IMR-90 (cell line): ENCODE measurements at regions not wholly inside any gene's neighbourhood (a gene's known extent, or its start where the extent isn't known, plus 50 kb on each side); places are given as distances from the start of the nearest gene placed in this dataset.

ENCODE experiments used
- ATAC-seq: fragments of 200-7000 bp; cut with Tn5 transposase; 2 replicates; pipeline ENCODE4 v1.9.1; 2020; ENCODE audit warnings: low read depth, mild to moderate bottlenecking, moderate library complexity
- BruUV-seq: library from RNA; stranded (reverse); fragments of 400-500 nt; replicated peaks from 2 replicates; lab custom pipeline; 2021; lab: Mats Ljungman, UMichigan
- CTCF ChIA-PET: fragments of 300-600 bp; formaldehyde crosslinking; extraction: SDS; loops from one replicate; lab custom pipeline; 2021; ENCODE audit warnings: antibody characterized with exemption; lab: Yijun Ruan, JAX
- POLR2A ChIA-PET: fragments of 300-600 bp; sonication (Branson Sonifier 250); formaldehyde crosslinking; loops from one replicate; lab custom pipeline; 2022; ENCODE audit warnings: antibody characterized with exemption; ENCODE audit not compliant: unreplicated experiment; lab: Charles Lee
- DNase-seq: peaks from one replicate; pipeline ENCODE4 v3.0.0; 2013
- H2AFZ ChIP-seq: replicated peaks from 2 replicates; pipeline ENCODE3; 2013; ENCODE audit warnings: low read length, mild to moderate bottlenecking; ENCODE audit not compliant: poor library complexity
- H2AK5ac ChIP-seq: 2 replicates; pipeline ENCODE4 v1.6.1; 2013; ENCODE audit warnings: low read depth, low read length, inconsistent platforms
- H2AK9ac ChIP-seq: replicated peaks from 2 replicates; pipeline ENCODE3; 2013; ENCODE audit warnings: mild to moderate bottlenecking, low read depth, low read length, moderate library complexity; ENCODE audit not compliant: poor library complexity
- H2BK120ac ChIP-seq: 2 replicates; pipeline ENCODE4 v1.6.1; 2013; ENCODE audit warnings: low read depth, low read length, inconsistent platforms
- H2BK15ac ChIP-seq: 3 replicates; pipeline ENCODE4 v1.6.1; 2013; ENCODE audit warnings: low read depth, low read length, inconsistent platforms
- H2BK20ac ChIP-seq: 2 replicates; pipeline ENCODE4 v1.6.1; 2013; ENCODE audit warnings: low read depth, mild to moderate bottlenecking, inconsistent platforms, low read length, moderate library complexity
- H2BK5ac ChIP-seq: 2 replicates; pipeline ENCODE4 v1.6.1; 2013; ENCODE audit warnings: mild to moderate bottlenecking, low read depth, low read length, inconsistent platforms; ENCODE audit not compliant: poor library complexity, severe bottlenecking
- H3K14ac ChIP-seq: replicated peaks from 2 replicates; pipeline ENCODE4 v1.6.1; 2013; ENCODE audit warnings: low read depth, low read length, inconsistent platforms
- H3K18ac ChIP-seq: 2 replicates; pipeline ENCODE4 v1.6.1; 2013; ENCODE audit warnings: low read depth, low read length, control low read depth
- H3K23ac ChIP-seq: 2 replicates; pipeline ENCODE4 v1.6.1; 2013; ENCODE audit warnings: low read depth, low read length, inconsistent platforms
- H3K27ac ChIP-seq: 2 replicates; pipeline ENCODE4 v1.5.1; 2013; ENCODE audit warnings: mild to moderate bottlenecking, control low read depth, low read length; ENCODE audit not compliant: insufficient read depth
- H3K27me3 ChIP-seq: 2 replicates; pipeline ENCODE4 v1.6.1; 2013; ENCODE audit warnings: low read length; ENCODE audit not compliant: control insufficient read depth, insufficient read depth
- H3K36me3 ChIP-seq: 2 replicates; pipeline ENCODE4 v1.6.1; 2013; ENCODE audit warnings: low read length, mixed read lengths; ENCODE audit not compliant: control insufficient read depth, insufficient read depth
- H3K4ac ChIP-seq: 2 replicates; pipeline ENCODE4 v1.6.1; 2013; ENCODE audit warnings: low read depth, low read length, inconsistent platforms
- H3K4me1 ChIP-seq: 2 replicates; pipeline ENCODE4 v1.6.1; 2013; ENCODE audit warnings: low read length, mixed read lengths; ENCODE audit not compliant: control insufficient read depth, insufficient read depth
- H3K4me2 ChIP-seq: 2 replicates; pipeline ENCODE4 v1.6.1; 2013; ENCODE audit warnings: low read depth, mild to moderate bottlenecking, control low read depth, low read length, moderate library complexity
- H3K4me3 ChIP-seq: 2 replicates; pipeline ENCODE4 v1.5.1; 2013; ENCODE audit warnings: low read depth, mild to moderate bottlenecking, control low read depth, low read length, moderate library complexity; ENCODE audit not compliant: insufficient read depth
- H3K56ac ChIP-seq: 2 replicates; pipeline ENCODE4 v1.6.1; 2013; ENCODE audit warnings: low read length, inconsistent platforms; ENCODE audit not compliant: insufficient read depth; ENCODE audit errors: extremely low read depth
- H3K79me1 ChIP-seq, 2 experiments: 2 replicates each; pipeline ENCODE4 v1.6.1; 2013; ENCODE audit warnings: low read length in 2 of 2, inconsistent platforms in 1 of 2, low read depth in 1 of 2
- H3K9ac ChIP-seq: 2 replicates; pipeline ENCODE4 v1.6.1; 2013; ENCODE audit warnings: low read depth, low read length, control low read depth
- H3K9me1 ChIP-seq: 2 replicates; pipeline ENCODE4 v1.6.1; 2013; ENCODE audit warnings: low read length, inconsistent platforms; ENCODE audit not compliant: insufficient read depth
- H3K9me3 ChIP-seq: 2 replicates; pipeline ENCODE4 v1.6.1; 2013; ENCODE audit warnings: low read length; ENCODE audit not compliant: control insufficient read depth, insufficient read depth
- H4K20me1 ChIP-seq: 2 replicates; pipeline ENCODE4 v1.6.1; 2013; ENCODE audit warnings: low read length, inconsistent platforms; ENCODE audit not compliant: insufficient read depth
- H4K5ac ChIP-seq: 2 replicates; pipeline ENCODE4 v1.6.1; 2013; ENCODE audit warnings: mild to moderate bottlenecking, low read depth, low read length, control low read depth
- H4K8ac ChIP-seq, 2 experiments: 2 replicates each; pipeline ENCODE4 v1.6.1; 2013; ENCODE audit warnings: low read depth in 2 of 2, low read length in 2 of 2, control low read depth in 1 of 2, inconsistent platforms in 1 of 2
- H4K91ac ChIP-seq: 2 replicates; pipeline ENCODE4 v1.6.1; 2013; ENCODE audit warnings: low read depth, low read length, inconsistent platforms; ENCODE audit not compliant: insufficient read depth
- BHLHE40 ChIP-seq: fragments of 150-350 bp; IDR thresholded peaks from 2 replicates; pipeline ENCODE4 v1.6.1; 2016; ENCODE audit warnings: mild to moderate bottlenecking, low read depth, low read length
- CEBPB ChIP-seq: IDR thresholded peaks from 2 replicates; pipeline ENCODE4 v1.6.1; 2012; ENCODE audit warnings: low read depth, low read length, improper control_type of control experiment
- CHD1 ChIP-seq: IDR thresholded peaks from 2 replicates; pipeline ENCODE4 v1.6.1; 2012; ENCODE audit warnings: low read depth, low read length, improper control_type of control experiment
- FOS ChIP-seq: fragments of 150-350 bp; IDR thresholded peaks from 2 replicates; pipeline ENCODE4 v1.6.1; 2016; ENCODE audit warnings: low read depth, low read length
- MAFK ChIP-seq: IDR thresholded peaks from 2 replicates; pipeline ENCODE4 v1.6.1; 2012; ENCODE audit warnings: low read depth, low read length, improper control_type of control experiment
- MAZ ChIP-seq: IDR thresholded peaks from 2 replicates; pipeline ENCODE4 v1.6.1; 2012; ENCODE audit warnings: low read depth, mild to moderate bottlenecking, low read length, improper control_type of control experiment, moderate library complexity, borderline replicate concordance
- MXI1 ChIP-seq: IDR thresholded peaks from 2 replicates; pipeline ENCODE4 v1.6.1; 2012; ENCODE audit warnings: low read depth, mild to moderate bottlenecking, low read length, moderate library complexity, borderline replicate concordance
- NFE2L2 ChIP-seq: fragments of 150-350 bp; IDR thresholded peaks from 2 replicates; pipeline ENCODE4 v1.6.1; 2016; ENCODE audit warnings: low read depth, mild to moderate bottlenecking, low read length
- POLR2A ChIP-seq: IDR thresholded peaks from 2 replicates; pipeline ENCODE4 v1.6.1; 2012; ENCODE audit warnings: mild to moderate bottlenecking, low read depth, low read length
- RAD21 ChIP-seq: IDR thresholded peaks from 2 replicates; pipeline ENCODE4 v1.6.1; 2012; ENCODE audit warnings: low read length, improper control_type of control experiment
- RCOR1 ChIP-seq: IDR thresholded peaks from 2 replicates; pipeline ENCODE4 v1.6.1; 2012; ENCODE audit warnings: mild to moderate bottlenecking, low read length, improper control_type of control experiment; ENCODE audit not compliant: insufficient replicate concordance
- RFX5 ChIP-seq: IDR thresholded peaks from 2 replicates; pipeline ENCODE4 v1.8.0; 2012; ENCODE audit warnings: low read depth, mild to moderate bottlenecking, low read length, moderate library complexity
- SMC3 ChIP-seq: fragments of 150-350 bp; IDR thresholded peaks from 2 replicates; pipeline ENCODE4 v1.6.1; 2016; ENCODE audit warnings: low read depth, mild to moderate bottlenecking, antibody characterized with exemption, low read length, moderate library complexity
- WGBS, 2 experiments: methylation state at CpG; one replicate each; pipeline versions ENCODE4 v1.1.5 to v1.1.7; 2013; ENCODE audit warnings: missing lambda C conversion rate in 2 of 2; ENCODE audit not compliant: insufficient read length in 1 of 2; ENCODE audit errors: extremely low coverage in 2 of 2; 5-methylcytosine and 5-hydroxymethylcytosine counted together
- dilution Hi-C: fragments of 300-500 bp; cut with HindIII; formaldehyde crosslinking; loops from one replicate; pipeline ENCODE4 v1.14.3; 2018; ENCODE audit warnings: low sequenced_read_pairs; ENCODE audit not compliant: unreplicated experiment
- in situ Hi-C: fragments of 300-500 bp; cut with MboI; formaldehyde crosslinking; loops from 3 replicates; pipeline ENCODE4 v1.14.3; 2019; ENCODE audit warnings: low sequenced_read_pairs, inconsistent platforms, mixed read lengths
- intact Hi-C: fragments of 100-400 bp; cut with micrococcal nuclease; formaldehyde crosslinking; loops from 2 replicates; pipeline ENCODE4 v1.10.0; 2022
- TF ChIP-seq, protein P1 (sequence below): conservative IDR thresholded peaks from 2 replicates; pipeline ENCODE4 v1.5.1; 2012; ENCODE audit warnings: mild to moderate bottlenecking, low read depth, low read length, improper control_type of control experiment
- TF ChIP-seq, protein P2 (sequence below): fragments of 150-350 bp; IDR thresholded peaks from 2 replicates; pipeline ENCODE4 v1.6.1; 2017; ENCODE audit warnings: mild to moderate bottlenecking, antibody characterized with exemption, low read length, low read depth
- TF ChIP-seq, protein P3 (sequence below): fragments of 150-350 bp; IDR thresholded peaks from 2 replicates; pipeline ENCODE4 v1.6.1; 2016; ENCODE audit warnings: low read depth, mild to moderate bottlenecking, low read length, moderate library complexity, borderline replicate concordance

DNA sequence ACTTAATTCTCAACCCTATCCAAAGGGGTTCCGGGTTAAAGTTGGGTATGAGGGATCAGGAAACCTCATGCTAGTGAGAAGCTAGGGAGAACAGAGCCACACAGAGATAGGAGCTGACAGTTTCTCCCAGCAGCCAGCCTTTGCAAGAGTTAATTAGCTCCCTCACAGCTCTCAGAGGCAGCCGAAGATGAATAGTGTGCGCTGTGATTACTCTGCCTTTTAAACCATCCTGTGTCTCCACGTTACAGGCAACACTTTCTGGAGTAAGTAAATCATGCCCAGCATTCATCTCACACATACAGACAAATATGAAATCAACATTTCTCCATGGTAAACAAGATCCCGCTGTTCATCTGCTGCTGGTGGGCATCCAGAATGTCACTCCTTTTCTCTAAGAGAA lies 429.6 kb downstream of the INSC start:
- Histone ChIP-seq H4K5ac (no peak overlapping the region), H3K18ac (no peak overlapping the region), H3K56ac (no peak overlapping the region), H2BK120ac (no peak overlapping the region), H2AFZ (no peak overlapping the region), H3K9me3 (no peaks in the 10 kb centered on the region), H3K9me1 (no peaks in the 10 kb centered on the region), H3K4me2 (no peak overlapping the region), H3K27me3 (no peaks in the 10 kb centered on the region), H2BK5ac (no peak overlapping the region), H4K20me1 (no peaks in the 10 kb centered on the region), H3K27ac (no peak overlapping the region), H3K4me1 (no peaks in the 10 kb centered on the region), H4K91ac (no peak overlapping the region), H2BK20ac (no peak overlapping the region), H4K8ac (no peak overlapping the region), H3K9ac (no peak overlapping the region), H3K36me3 (no peaks in the 10 kb centered on the region), H3K23ac (no peak overlapping the region), H3K4ac (no peak overlapping the region), H3K79me1 (no peaks in the 10 kb centered on the region), H3K4me3 (no peak overlapping the region), H3K14ac (no peak overlapping the region), H2BK15ac (no peak overlapping the region), H2AK9ac (no peak overlapping the region), H2AK5ac (no peak overlapping the region)
- intact Hi-C loops (no loop called here), dilution Hi-C loops (no loop called here), in situ Hi-C loops (no loop called here)
- ATAC-seq (no peak), DNase-seq (no peak)
- no TSS peak for BruUV-seq
- ChIA-PET CTCF (no interaction called here), POLR2A (no interaction called here)
- no peak for TF ChIP-seq NFE2L2
- TF ChIP-seq BHLHE40 = no peak
- no peak for TF ChIP-seq MAFK
- TF ChIP-seq SMC3 = no peak
- TF ChIP-seq, protein P1, sequence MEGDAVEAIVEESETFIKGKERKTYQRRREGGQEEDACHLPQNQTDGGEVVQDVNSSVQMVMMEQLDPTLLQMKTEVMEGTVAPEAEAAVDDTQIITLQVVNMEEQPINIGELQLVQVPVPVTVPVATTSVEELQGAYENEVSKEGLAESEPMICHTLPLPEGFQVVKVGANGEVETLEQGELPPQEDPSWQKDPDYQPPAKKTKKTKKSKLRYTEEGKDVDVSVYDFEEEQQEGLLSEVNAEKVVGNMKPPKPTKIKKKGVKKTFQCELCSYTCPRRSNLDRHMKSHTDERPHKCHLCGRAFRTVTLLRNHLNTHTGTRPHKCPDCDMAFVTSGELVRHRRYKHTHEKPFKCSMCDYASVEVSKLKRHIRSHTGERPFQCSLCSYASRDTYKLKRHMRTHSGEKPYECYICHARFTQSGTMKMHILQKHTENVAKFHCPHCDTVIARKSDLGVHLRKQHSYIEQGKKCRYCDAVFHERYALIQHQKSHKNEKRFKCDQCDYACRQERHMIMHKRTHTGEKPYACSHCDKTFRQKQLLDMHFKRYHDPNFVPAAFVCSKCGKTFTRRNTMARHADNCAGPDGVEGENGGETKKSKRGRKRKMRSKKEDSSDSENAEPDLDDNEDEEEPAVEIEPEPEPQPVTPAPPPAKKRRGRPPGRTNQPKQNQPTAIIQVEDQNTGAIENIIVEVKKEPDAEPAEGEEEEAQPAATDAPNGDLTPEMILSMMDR = no peak
- no peak for TF ChIP-seq MXI1
- TF ChIP-seq POLR2A = no peak
- no peak for TF ChIP-seq RCOR1
- TF ChIP-seq FOS = no peak
- no peak for TF ChIP-seq CHD1
- no peak for TF ChIP-seq CEBPB
- TF ChIP-seq RAD21 = no peak
- TF ChIP-seq, protein P2, sequence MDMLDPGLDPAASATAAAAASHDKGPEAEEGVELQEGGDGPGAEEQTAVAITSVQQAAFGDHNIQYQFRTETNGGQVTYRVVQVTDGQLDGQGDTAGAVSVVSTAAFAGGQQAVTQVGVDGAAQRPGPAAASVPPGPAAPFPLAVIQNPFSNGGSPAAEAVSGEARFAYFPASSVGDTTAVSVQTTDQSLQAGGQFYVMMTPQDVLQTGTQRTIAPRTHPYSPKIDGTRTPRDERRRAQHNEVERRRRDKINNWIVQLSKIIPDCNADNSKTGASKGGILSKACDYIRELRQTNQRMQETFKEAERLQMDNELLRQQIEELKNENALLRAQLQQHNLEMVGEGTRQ = no peak
- TF ChIP-seq MAZ = no peak
- TF ChIP-seq, protein P3, sequence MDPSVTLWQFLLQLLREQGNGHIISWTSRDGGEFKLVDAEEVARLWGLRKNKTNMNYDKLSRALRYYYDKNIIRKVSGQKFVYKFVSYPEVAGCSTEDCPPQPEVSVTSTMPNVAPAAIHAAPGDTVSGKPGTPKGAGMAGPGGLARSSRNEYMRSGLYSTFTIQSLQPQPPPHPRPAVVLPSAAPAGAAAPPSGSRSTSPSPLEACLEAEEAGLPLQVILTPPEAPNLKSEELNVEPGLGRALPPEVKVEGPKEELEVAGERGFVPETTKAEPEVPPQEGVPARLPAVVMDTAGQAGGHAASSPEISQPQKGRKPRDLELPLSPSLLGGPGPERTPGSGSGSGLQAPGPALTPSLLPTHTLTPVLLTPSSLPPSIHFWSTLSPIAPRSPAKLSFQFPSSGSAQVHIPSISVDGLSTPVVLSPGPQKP = no peak
- TF ChIP-seq RFX5 = no peak
- WGBS, 2 experiments = no CpG with 5 or more reads among the region's 5 CpGs
